OCI-LY3 (cell line): ENCODE measurements at regions not wholly inside any gene's neighbourhood (a gene's known extent, or its start where the extent isn't known, plus 50 kb on each side); places are given as distances from the start of the nearest gene placed in this dataset.
"Not testable (repeated sequence)": the region's sequence is repeated elsewhere in the genome, so short reads cannot be mapped to it uniquely, and the experiment has no call there.

Source experiments
- H2AFZ ChIP-seq: fragments of 200-600, 300-600 bp; shearing (Covaris generic); 2 replicates; pipeline ENCODE4 v1.6.0; 2014; ENCODE audit warnings: antibody characterized with exemption, low read depth, low read length
- H3K27ac ChIP-seq: fragments of 200-600, 300-600 bp; sonication (generic); 2 replicates; pipeline ENCODE4 v1.5.1; 2014; ENCODE audit warnings: mild to moderate bottlenecking, low read length, moderate library complexity, mixed read lengths
- H3K27me3 ChIP-seq: fragments of 200-600, 300-600 bp; sonication (generic); 2 replicates; pipeline ENCODE4 v1.6.1; 2014; ENCODE audit warnings: low read depth, low read length, mixed read lengths
- H3K36me3 ChIP-seq: fragments of 200-600, 300-600 bp; sonication (generic); replicated peaks from 2 replicates; pipeline ENCODE3; 2014; ENCODE audit warnings: low read depth, low read length, mixed read lengths
- H3K4me1 ChIP-seq: fragments of 300-600, 200-600 bp; sonication (generic); 2 replicates; pipeline ENCODE4 v1.6.1; 2014; ENCODE audit warnings: low read length, mixed read lengths
- H3K4me2 ChIP-seq: fragments of 200-600, 300-600 bp; sonication (generic); 2 replicates; pipeline ENCODE4 v1.6.1; 2014; ENCODE audit warnings: low read length, mixed read lengths
- H3K4me3 ChIP-seq: fragments of 300-600, 200-600 bp; sonication (generic); 2 replicates; pipeline ENCODE4 v1.5.1; 2014; ENCODE audit warnings: antibody characterized with exemption, mild to moderate bottlenecking, low read length, moderate library complexity
- H3K79me2 ChIP-seq: fragments of 300-600, 200-600 bp; shearing (Covaris generic); 2 replicates; pipeline ENCODE4 v1.6.1; 2014; ENCODE audit warnings: mild to moderate bottlenecking, low read length, mixed read lengths
- H3K9ac ChIP-seq: fragments of 300-600, 200-600 bp; shearing (Covaris generic); 2 replicates; pipeline ENCODE4 v1.6.0; 2014; ENCODE audit warnings: mild to moderate bottlenecking, low read length, moderate library complexity
- H3K9me3 ChIP-seq: fragments of 200-600, 300-600 bp; shearing (Covaris generic); 2 replicates; pipeline ENCODE4 v1.6.1; 2014; ENCODE audit warnings: low read length, mixed read lengths; ENCODE audit not compliant: insufficient read depth
- H4K20me1 ChIP-seq: fragments of 200-600, 300-600 bp; sonication (generic); 2 replicates; pipeline ENCODE4 v1.6.1; 2016; ENCODE audit warnings: low read length, mixed read lengths; ENCODE audit not compliant: insufficient read depth

DNA sequence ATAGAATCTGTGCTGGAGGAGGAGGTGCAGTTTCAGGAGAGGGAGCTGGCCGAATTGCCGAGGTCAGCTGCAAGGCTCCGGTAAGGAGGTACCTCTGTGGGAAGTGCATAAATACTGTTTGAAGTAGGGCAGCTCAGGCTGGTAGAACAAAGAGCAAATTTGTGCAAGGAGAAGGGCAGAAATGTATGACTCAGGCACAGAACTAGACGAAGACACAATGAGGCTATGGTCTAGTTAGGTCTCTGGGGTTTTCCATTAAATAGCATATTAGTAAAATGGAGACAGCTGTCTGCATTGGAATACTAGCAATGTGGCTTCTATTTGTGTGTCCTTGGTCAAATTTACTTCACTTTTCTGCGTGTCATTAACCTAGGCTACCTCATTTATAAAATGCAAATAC lies 74.5 kb downstream of the PPIAL4C start:
- H3K4me1 ChIP-seq, H3K9me3 ChIP-seq, H3K27ac ChIP-seq, H3K4me3 ChIP-seq, H3K27me3 ChIP-seq, H2AFZ ChIP-seq, H3K4me2 ChIP-seq, H3K36me3 ChIP-seq, H4K20me1 ChIP-seq, H3K9ac ChIP-seq, H3K79me2 ChIP-seq: not testable (repeated sequence)

DNA sequence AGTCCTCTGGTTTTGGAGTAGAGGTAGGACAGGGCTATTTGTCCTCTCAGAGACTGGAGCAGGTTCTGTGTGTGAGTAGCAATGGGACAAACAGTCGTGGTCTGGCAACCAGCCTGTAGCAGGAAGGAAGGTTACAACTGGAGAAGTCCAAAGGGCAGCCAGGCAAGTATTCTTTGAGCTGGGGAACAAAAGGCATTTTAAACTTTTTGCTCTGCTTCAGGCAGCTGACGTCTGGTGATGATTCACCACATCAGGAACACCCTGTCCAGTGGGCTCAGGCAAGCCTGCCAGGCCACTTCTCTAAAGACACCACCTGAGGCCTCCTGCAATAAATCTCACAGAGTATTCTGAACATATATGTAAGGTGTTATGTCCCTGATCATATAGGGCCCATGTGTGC lies 81.0 kb downstream of the PPIAL4C start:
- not testable (repeated sequence) for H3K4me3 ChIP-seq, H3K9me3 ChIP-seq, H3K27me3 ChIP-seq, H2AFZ ChIP-seq, H3K36me3 ChIP-seq, H3K79me2 ChIP-seq, H3K4me1 ChIP-seq, H4K20me1 ChIP-seq, H3K9ac ChIP-seq, H3K27ac ChIP-seq, H3K4me2 ChIP-seq

DNA sequence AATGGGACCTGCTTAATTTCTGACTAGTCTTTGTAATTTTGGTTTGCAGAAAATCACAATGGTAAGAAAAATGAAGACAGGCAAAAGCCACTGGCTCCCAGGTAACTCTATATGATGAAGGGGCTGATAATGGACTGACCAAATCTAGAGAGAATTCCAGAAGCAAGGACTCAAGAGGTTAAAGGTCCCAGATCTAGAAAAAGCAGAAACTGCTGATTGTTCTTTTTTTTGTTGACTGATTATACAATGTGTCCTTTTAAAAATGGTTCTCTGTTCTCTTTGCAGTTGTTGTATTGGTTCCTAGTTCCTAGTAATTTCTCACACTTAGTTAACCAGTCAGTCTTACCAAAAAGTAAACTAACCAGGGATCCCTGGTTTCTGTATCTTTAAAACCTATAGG lies 81.4 kb downstream of the PPIAL4C start:
- H3K79me2 ChIP-seq, H3K4me3 ChIP-seq, H3K9me3 ChIP-seq, H3K4me2 ChIP-seq, H2AFZ ChIP-seq, H4K20me1 ChIP-seq, H3K36me3 ChIP-seq, H3K27me3 ChIP-seq, H3K9ac ChIP-seq, H3K27ac ChIP-seq, H3K4me1 ChIP-seq: not testable (repeated sequence)

DNA sequence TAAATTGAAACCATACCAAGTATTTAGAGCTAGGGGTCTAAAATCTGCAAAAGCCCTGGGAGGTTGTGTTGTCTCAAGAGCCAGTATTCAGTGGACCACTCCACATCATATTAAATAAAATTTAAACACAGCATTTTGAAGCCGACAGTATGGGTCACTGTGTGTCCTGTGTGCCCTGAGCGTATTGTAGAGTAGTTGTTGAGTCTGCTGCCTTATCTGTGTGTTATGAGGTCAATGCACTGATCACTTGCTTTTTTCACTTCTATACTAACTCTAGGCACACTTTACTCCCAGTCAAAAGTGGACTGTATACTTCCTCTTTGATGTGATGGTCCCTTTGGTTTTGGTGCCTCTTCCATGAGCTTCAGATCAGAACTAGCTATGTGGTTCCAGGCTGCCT lies 81.9 kb downstream of the PPIAL4C start:
- H3K4me2 ChIP-seq, H3K27ac ChIP-seq, H3K27me3 ChIP-seq, H3K4me1 ChIP-seq, H2AFZ ChIP-seq, H3K9me3 ChIP-seq, H3K36me3 ChIP-seq, H3K4me3 ChIP-seq, H4K20me1 ChIP-seq, H3K79me2 ChIP-seq, H3K9ac ChIP-seq: not testable (repeated sequence)

DNA sequence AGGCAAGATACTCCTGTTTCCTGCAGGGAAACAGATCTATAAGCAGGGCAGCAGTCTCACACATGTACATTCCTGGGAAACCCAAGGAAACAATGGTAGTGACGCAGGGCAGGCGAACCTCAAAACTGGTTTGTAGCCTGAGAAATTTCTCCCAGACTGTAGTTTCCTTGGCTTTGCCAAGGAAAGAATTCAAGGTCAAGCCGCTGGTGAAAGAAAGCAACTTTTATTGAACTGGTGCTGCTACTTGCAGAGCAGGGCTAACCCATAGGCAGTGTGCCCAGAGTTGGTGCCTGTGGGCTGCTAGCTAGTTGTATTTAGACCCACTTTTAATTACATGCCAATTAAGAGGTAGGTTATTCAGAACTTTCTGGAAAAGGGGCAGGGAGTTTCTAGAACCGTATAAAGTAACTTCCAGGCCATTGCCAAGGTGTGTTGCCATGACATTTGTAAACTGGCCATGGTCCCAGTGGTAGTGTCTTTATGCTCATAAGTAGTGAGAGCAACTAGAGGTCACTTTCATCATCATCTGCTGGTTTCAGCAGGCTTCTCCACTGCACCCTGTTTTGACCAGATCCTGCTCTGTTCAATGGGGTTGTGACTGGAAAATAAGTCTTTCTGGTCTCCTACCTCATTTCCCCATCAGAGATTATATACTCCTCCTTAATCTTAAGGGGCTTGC lies 89.7 kb downstream of the PPIAL4C start:
- H2AFZ ChIP-seq, H3K4me3 ChIP-seq, H3K27me3 ChIP-seq, H3K9ac ChIP-seq, H3K79me2 ChIP-seq, H3K4me2 ChIP-seq, H4K20me1 ChIP-seq, H3K4me1 ChIP-seq, H3K27ac ChIP-seq, H3K9me3 ChIP-seq, H3K36me3 ChIP-seq: not testable (repeated sequence)

DNA sequence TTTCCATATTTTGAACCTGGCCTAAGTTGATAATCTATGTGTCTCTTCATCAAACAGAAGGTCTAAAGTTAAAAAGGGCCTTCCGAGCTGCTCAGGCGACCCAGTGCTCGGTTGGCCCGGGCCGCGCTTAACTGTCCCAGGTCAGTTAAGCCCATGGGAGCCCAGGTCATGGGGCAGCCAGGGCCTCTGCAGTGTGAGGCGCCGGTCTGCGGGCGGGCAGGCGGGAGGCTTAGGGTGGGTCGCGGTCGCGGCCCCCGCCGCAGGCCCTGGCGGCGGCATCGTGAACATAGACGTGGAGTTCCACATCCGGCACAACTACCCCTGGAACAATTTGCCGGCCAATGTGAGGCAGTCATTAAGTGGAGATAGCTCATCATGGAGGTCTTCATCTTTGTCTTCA lies 91.3 kb downstream of the PPIAL4C start:
- not testable (repeated sequence) for H4K20me1 ChIP-seq, H3K4me3 ChIP-seq, H3K36me3 ChIP-seq, H3K27me3 ChIP-seq, H3K9ac ChIP-seq, H3K4me2 ChIP-seq, H3K79me2 ChIP-seq, H3K27ac ChIP-seq, H2AFZ ChIP-seq, H3K4me1 ChIP-seq, H3K9me3 ChIP-seq

DNA sequence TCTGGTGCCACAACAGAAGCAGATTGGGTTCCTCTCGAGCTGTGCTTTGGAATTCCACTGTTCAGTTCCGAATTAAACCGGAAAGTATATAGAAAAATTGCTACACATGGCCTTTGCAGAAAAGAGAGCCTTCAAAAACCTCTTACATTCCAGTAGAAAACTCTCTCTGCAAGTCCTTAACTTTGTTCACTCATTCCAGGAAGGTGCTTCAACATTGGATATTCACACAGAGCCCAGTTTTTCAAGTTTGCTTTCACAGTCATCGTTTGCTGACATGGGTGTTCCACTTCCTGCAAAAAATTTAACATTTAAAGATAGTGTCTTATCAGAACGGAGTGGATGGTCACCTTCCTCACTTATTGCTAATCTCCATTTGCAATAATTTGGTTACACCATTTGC lies 93.7 kb downstream of the PPIAL4C start:
- H3K27ac ChIP-seq, H3K79me2 ChIP-seq, H3K27me3 ChIP-seq, H4K20me1 ChIP-seq, H3K4me3 ChIP-seq, H3K9me3 ChIP-seq, H2AFZ ChIP-seq, H3K4me2 ChIP-seq, H3K9ac ChIP-seq, H3K4me1 ChIP-seq, H3K36me3 ChIP-seq: not testable (repeated sequence)

DNA sequence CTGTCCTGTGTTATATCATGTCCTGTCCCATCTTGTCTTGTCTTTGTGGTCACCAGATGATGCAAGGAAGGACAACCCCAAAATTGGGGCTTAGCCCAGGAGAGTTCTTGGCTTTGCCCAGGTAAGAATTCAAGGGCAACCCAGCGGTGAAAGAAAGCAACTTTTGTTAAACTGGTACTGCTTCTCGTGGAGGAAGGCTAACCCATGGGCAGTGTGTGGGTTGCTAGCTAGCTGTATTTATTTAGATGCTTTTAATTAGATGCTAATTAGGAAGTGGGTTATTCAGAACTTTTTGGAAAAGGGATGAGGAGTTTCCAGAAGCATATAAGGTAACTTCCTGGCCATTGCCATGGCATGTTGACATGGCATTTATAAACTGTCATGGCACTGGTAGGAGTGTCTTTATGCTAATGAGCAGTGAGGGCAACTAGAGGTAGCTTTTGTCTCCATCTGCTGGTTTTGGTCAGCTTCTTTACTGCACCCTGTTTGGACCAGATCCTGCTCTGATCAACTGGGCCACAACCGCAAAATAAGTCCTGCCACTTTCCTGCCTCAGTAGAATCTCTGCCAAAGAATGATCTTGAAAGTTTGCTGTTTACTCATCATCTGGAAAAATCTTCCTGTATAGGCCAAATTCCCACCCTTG lies 95.8 kb upstream of the FCGR1A start:
- not testable (repeated sequence) for H3K27me3 ChIP-seq, H2AFZ ChIP-seq, H3K36me3 ChIP-seq, H3K9me3 ChIP-seq, H3K27ac ChIP-seq, H4K20me1 ChIP-seq, H3K4me1 ChIP-seq, H3K79me2 ChIP-seq, H3K4me3 ChIP-seq, H3K9ac ChIP-seq, H3K4me2 ChIP-seq

DNA sequence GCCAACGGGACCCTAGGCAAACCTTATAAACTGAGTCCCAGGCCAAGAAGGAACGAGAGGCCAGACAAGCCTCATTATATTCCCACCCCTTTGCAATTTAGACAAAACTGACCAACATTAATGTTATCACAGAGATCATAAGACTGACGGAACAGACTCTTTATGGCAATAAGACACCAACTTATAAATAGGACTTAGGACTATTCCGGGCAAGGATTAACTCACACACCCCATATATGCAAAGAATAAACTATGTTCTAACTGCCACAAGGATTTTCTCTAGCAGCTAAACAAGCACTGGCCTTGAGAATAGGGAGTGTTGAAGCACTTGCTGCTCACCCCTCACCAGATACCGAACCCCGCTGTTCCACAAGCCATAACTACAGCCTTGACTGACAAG lies 91.1 kb upstream of the FCGR1A start:
- H3K79me2 ChIP-seq, H3K4me3 ChIP-seq, H4K20me1 ChIP-seq, H3K9me3 ChIP-seq, H3K4me2 ChIP-seq, H2AFZ ChIP-seq, H3K9ac ChIP-seq, H3K27me3 ChIP-seq, H3K4me1 ChIP-seq, H3K36me3 ChIP-seq, H3K27ac ChIP-seq: not testable (repeated sequence)
